ENCODE measurements at regions not wholly inside any gene's neighbourhood (a gene's known extent, or its start where the extent isn't known, plus 50 kb on each side); places are given as distances from the start of the nearest gene placed in this dataset.

- Histone ChIP-seq H3K27ac (ENCODE audit: low read depth, low read length) (no peak overlapping the region), H3K27me3 (ENCODE audit: control insufficient read depth in 3 of 3, insufficient read depth in 3 of 3, low read length in 3 of 3) (no peaks in the 10 kb centered on the region), H3K4me1 (ENCODE audit: control insufficient read depth in 3 of 3, insufficient read depth in 3 of 3, low read length in 3 of 3) (peaks cover 0 to 2% (median 0%) of the 10 kb centered on the region in 3 donors), H3K9me3 (ENCODE audit: control insufficient read depth in 3 of 3, low read length in 3 of 3) (no peaks in the 10 kb centered on the region), H3K4me3 (ENCODE audit: low read length in 3 of 3) (no peak overlapping the region), H3K36me3 (ENCODE audit: control insufficient read depth in 3 of 3, insufficient read depth in 3 of 3, low read length in 3 of 3) (no peaks in the 10 kb centered on the region), H3K9ac (ENCODE audit: low read depth in 1 of 3, low read length in 3 of 3) (no peak overlapping the region)
These were observed 230.2 kb upstream of the ADAMTS9 start for GRCh38 chr3:64917914-64918453.

GRCh38 chr3:64916937-64917336 lies 229.1 kb upstream of the ADAMTS9 start:
- H3K36me3 ChIP-seq (ENCODE audit: control insufficient read depth in 3 of 3, insufficient read depth in 3 of 3, low read length in 3 of 3): no peaks in the 10 kb centered on the region
- no peaks in the 10 kb centered on the region for H3K27me3 ChIP-seq (ENCODE audit: control insufficient read depth in 3 of 3, insufficient read depth in 3 of 3, low read length in 3 of 3)
- H3K9me3 ChIP-seq (ENCODE audit: control insufficient read depth in 3 of 3, low read length in 3 of 3): no peaks in the 10 kb centered on the region
- H3K4me1 ChIP-seq (ENCODE audit: control insufficient read depth in 3 of 3, insufficient read depth in 3 of 3, low read length in 3 of 3): peaks cover 0 to 2% (median 0%) of the 10 kb centered on the region in 3 donors
- H3K4me3 ChIP-seq (ENCODE audit: low read length in 3 of 3): no peak overlapping the region
- no peak overlapping the region for H3K9ac ChIP-seq (ENCODE audit: low read depth in 1 of 3, low read length in 3 of 3)
- H3K27ac ChIP-seq (ENCODE audit: low read depth, low read length): peak overlapping the region; percentile 41

- H3K36me3 ChIP-seq (ENCODE audit: control insufficient read depth in 3 of 3, insufficient read depth in 3 of 3, low read length in 3 of 3): no peaks in the 10 kb centered on the region
- no peaks in the 10 kb centered on the region for H3K27me3 ChIP-seq (ENCODE audit: control insufficient read depth in 3 of 3, insufficient read depth in 3 of 3, low read length in 3 of 3)
- peak overlapping the region in 1 of 3 donors; percentile 6 for H3K9ac ChIP-seq (ENCODE audit: low read depth in 1 of 3, low read length in 3 of 3)
- no peak overlapping the region for H3K4me3 ChIP-seq (ENCODE audit: low read length in 3 of 3)
- H3K4me1 ChIP-seq (ENCODE audit: control insufficient read depth in 3 of 3, insufficient read depth in 3 of 3, low read length in 3 of 3): peaks cover 0 to 2% (median 0%) of the 10 kb centered on the region in 3 donors
- peak overlapping the region; percentile 41 for H3K27ac ChIP-seq (ENCODE audit: low read depth, low read length)
- H3K9me3 ChIP-seq (ENCODE audit: control insufficient read depth in 3 of 3, low read length in 3 of 3): no peaks in the 10 kb centered on the region
These were observed 228.5 kb upstream of the ADAMTS9 start for GRCh38 chr3:64916192-64916798.

- Histone ChIP-seq H3K4me1 (ENCODE audit: control insufficient read depth in 3 of 3, insufficient read depth in 3 of 3, low read length in 3 of 3) (peaks cover 0 to 2% (median 0%) of the 10 kb centered on the region in 3 donors), H3K27me3 (ENCODE audit: control insufficient read depth in 3 of 3, insufficient read depth in 3 of 3, low read length in 3 of 3) (no peaks in the 10 kb centered on the region), H3K4me3 (ENCODE audit: low read length in 3 of 3) (no peak overlapping the region), H3K9ac (ENCODE audit: low read depth in 1 of 3, low read length in 3 of 3) (no peak overlapping the region), H3K27ac (ENCODE audit: low read depth, low read length) (peak overlapping the region; percentile 41), H3K36me3 (ENCODE audit: control insufficient read depth in 3 of 3, insufficient read depth in 3 of 3, low read length in 3 of 3) (no peaks in the 10 kb centered on the region), H3K9me3 (ENCODE audit: control insufficient read depth in 3 of 3, low read length in 3 of 3) (no peaks in the 10 kb centered on the region)
These were observed 228.0 kb upstream of the ADAMTS9 start for GRCh38 chr3:64915778-64916177.

- no peaks in the 10 kb centered on the region for H3K27me3 ChIP-seq (ENCODE audit: control insufficient read depth in 3 of 3, insufficient read depth in 3 of 3, low read length in 3 of 3)
- peaks cover 0 to 3% (median 2%) of the 10 kb centered on the region in 3 donors for H3K4me1 ChIP-seq (ENCODE audit: control insufficient read depth in 3 of 3, insufficient read depth in 3 of 3, low read length in 3 of 3)
- no peak overlapping the region for H3K4me3 ChIP-seq (ENCODE audit: low read length in 3 of 3)
- no peaks in the 10 kb centered on the region for H3K9me3 ChIP-seq (ENCODE audit: control insufficient read depth in 3 of 3, low read length in 3 of 3)
- no peak overlapping the region for H3K27ac ChIP-seq (ENCODE audit: low read depth, low read length)
- no peak overlapping the region for H3K9ac ChIP-seq (ENCODE audit: low read depth in 1 of 3, low read length in 3 of 3)
- H3K36me3 ChIP-seq (ENCODE audit: control insufficient read depth in 3 of 3, insufficient read depth in 3 of 3, low read length in 3 of 3): no peaks in the 10 kb centered on the region
These were observed 225.7 kb upstream of the ADAMTS9 start for GRCh38 chr3:64913515-64913914.

GRCh38 chr3:64911138-64911537 lies 223.3 kb upstream of the ADAMTS9 start:
- no peaks in the 10 kb centered on the region for H3K9me3 ChIP-seq (ENCODE audit: control insufficient read depth in 3 of 3, low read length in 3 of 3)
- no peak overlapping the region for H3K9ac ChIP-seq (ENCODE audit: low read depth in 1 of 3, low read length in 3 of 3)
- peaks cover 0 to 3% (median 3%) of the 10 kb centered on the region in 3 donors for H3K4me1 ChIP-seq (ENCODE audit: control insufficient read depth in 3 of 3, insufficient read depth in 3 of 3, low read length in 3 of 3)
- H3K4me3 ChIP-seq (ENCODE audit: low read length in 3 of 3): no peak overlapping the region
- H3K36me3 ChIP-seq (ENCODE audit: control insufficient read depth in 3 of 3, insufficient read depth in 3 of 3, low read length in 3 of 3): no peaks in the 10 kb centered on the region
- no peaks in the 10 kb centered on the region for H3K27me3 ChIP-seq (ENCODE audit: control insufficient read depth in 3 of 3, insufficient read depth in 3 of 3, low read length in 3 of 3)
- H3K27ac ChIP-seq (ENCODE audit: low read depth, low read length): no peak overlapping the region

GRCh38 chr3:64909757-64910467 lies 222.1 kb upstream of the ADAMTS9 start:
- Histone ChIP-seq H3K4me1 (ENCODE audit: control insufficient read depth in 3 of 3, insufficient read depth in 3 of 3, low read length in 3 of 3) (peaks cover 0 to 3% (median 3%) of the 10 kb centered on the region in 3 donors), H3K4me3 (ENCODE audit: low read length in 3 of 3) (no peak overlapping the region), H3K36me3 (ENCODE audit: control insufficient read depth in 3 of 3, insufficient read depth in 3 of 3, low read length in 3 of 3) (no peaks in the 10 kb centered on the region), H3K27me3 (ENCODE audit: control insufficient read depth in 3 of 3, insufficient read depth in 3 of 3, low read length in 3 of 3) (no peaks in the 10 kb centered on the region), H3K9me3 (ENCODE audit: control insufficient read depth in 3 of 3, low read length in 3 of 3) (no peaks in the 10 kb centered on the region), H3K27ac (ENCODE audit: low read depth, low read length) (no peak overlapping the region), H3K9ac (ENCODE audit: low read depth in 1 of 3, low read length in 3 of 3) (no peak overlapping the region)

GRCh38 chr3:64909011-64909410 lies 221.2 kb upstream of the ADAMTS9 start:
- no peaks in the 10 kb centered on the region for H3K9me3 ChIP-seq (ENCODE audit: control insufficient read depth in 3 of 3, low read length in 3 of 3)
- H3K27ac ChIP-seq (ENCODE audit: low read depth, low read length): peak overlapping the region; percentile 22
- no peaks in the 10 kb centered on the region for H3K36me3 ChIP-seq (ENCODE audit: control insufficient read depth in 3 of 3, insufficient read depth in 3 of 3, low read length in 3 of 3)
- peaks cover 0 to 3% (median 3%) of the 10 kb centered on the region in 3 donors for H3K4me1 ChIP-seq (ENCODE audit: control insufficient read depth in 3 of 3, insufficient read depth in 3 of 3, low read length in 3 of 3)
- no peak overlapping the region for H3K4me3 ChIP-seq (ENCODE audit: low read length in 3 of 3)
- H3K9ac ChIP-seq (ENCODE audit: low read depth in 1 of 3, low read length in 3 of 3): no peak overlapping the region
- no peaks in the 10 kb centered on the region for H3K27me3 ChIP-seq (ENCODE audit: control insufficient read depth in 3 of 3, insufficient read depth in 3 of 3, low read length in 3 of 3)

- Histone ChIP-seq H3K4me3 (ENCODE audit: low read length in 3 of 3) (no peak overlapping the region), H3K27ac (ENCODE audit: low read depth, low read length) (peak overlapping the region; percentile 32), H3K9ac (ENCODE audit: low read depth in 1 of 3, low read length in 3 of 3) (no peak overlapping the region), H3K36me3 (ENCODE audit: control insufficient read depth in 3 of 3, insufficient read depth in 3 of 3, low read length in 3 of 3) (no peaks in the 10 kb centered on the region), H3K9me3 (ENCODE audit: control insufficient read depth in 3 of 3, low read length in 3 of 3) (no peaks in the 10 kb centered on the region), H3K4me1 (ENCODE audit: control insufficient read depth in 3 of 3, insufficient read depth in 3 of 3, low read length in 3 of 3) (peaks cover 0 to 3% (median 3%) of the 10 kb centered on the region in 3 donors), H3K27me3 (ENCODE audit: control insufficient read depth in 3 of 3, insufficient read depth in 3 of 3, low read length in 3 of 3) (no peaks in the 10 kb centered on the region)
These were observed 220.5 kb upstream of the ADAMTS9 start for GRCh38 chr3:64908251-64908685.

- no peak overlapping the region for H3K27ac ChIP-seq (ENCODE audit: low read depth, low read length)
These were observed 218.2 kb upstream of the ADAMTS9 start for GRCh38 chr3:64905906-64906410.

More at GRCh38 chr3:64905906-64906410, 218.2 kb upstream of the ADAMTS9 start:
- H3K9ac ChIP-seq (ENCODE audit: low read depth in 1 of 3, low read length in 3 of 3): no peak overlapping the region
- H3K4me1 ChIP-seq (ENCODE audit: control insufficient read depth in 3 of 3, insufficient read depth in 3 of 3, low read length in 3 of 3): peaks cover 11 to 16% (median 13%) of the 10 kb centered on the region in 3 donors
- no peak overlapping the region for H3K4me3 ChIP-seq (ENCODE audit: low read length in 3 of 3)
- no peaks in the 10 kb centered on the region for H3K36me3 ChIP-seq (ENCODE audit: control insufficient read depth in 3 of 3, insufficient read depth in 3 of 3, low read length in 3 of 3)
- H3K9me3 ChIP-seq (ENCODE audit: control insufficient read depth in 3 of 3, low read length in 3 of 3): no peaks in the 10 kb centered on the region
- no peaks in the 10 kb centered on the region for H3K27me3 ChIP-seq (ENCODE audit: control insufficient read depth in 3 of 3, insufficient read depth in 3 of 3, low read length in 3 of 3)
